H9 (cell line): ENCODE measurements at regions not wholly inside any gene's neighbourhood (a gene's known extent, or its start where the extent isn't known, plus 50 kb on each side); places are given as distances from the start of the nearest gene placed in this dataset.

Experiments used
- DNase-seq: peaks from one replicate; pipeline ENCODE4 v3.0.0-alpha.2; 2017
- H2AFZ ChIP-seq: one replicate; pipeline ENCODE4 v1.6.1; 2013; ENCODE audit warnings: mild to moderate bottlenecking, low read length, control low read depth, moderate library complexity
- H2AK5ac ChIP-seq: 2 replicates; pipeline ENCODE4 v1.6.1; 2013; ENCODE audit warnings: low read length, control low read depth, mixed read lengths; ENCODE audit not compliant: insufficient read length
- H2BK120ac ChIP-seq: one replicate; pipeline ENCODE4 v1.6.1; 2013; ENCODE audit warnings: low read depth, mild to moderate bottlenecking, low read length, control low read depth, inconsistent platforms; ENCODE audit not compliant: poor library complexity, severe bottlenecking
- H2BK12ac ChIP-seq: 2 replicates; pipeline ENCODE4 v1.6.1; 2013; ENCODE audit warnings: low read length, control low read depth, mixed read lengths, low read depth; ENCODE audit not compliant: insufficient read length
- H2BK15ac ChIP-seq: 2 replicates; pipeline ENCODE4 v1.6.1; 2013; ENCODE audit warnings: low read depth, low read length, control low read depth
- H2BK20ac ChIP-seq: one replicate; pipeline ENCODE4 v1.6.1; 2013; ENCODE audit warnings: low read depth, mild to moderate bottlenecking, low read length, control low read depth, inconsistent platforms; ENCODE audit not compliant: poor library complexity, severe bottlenecking
- H2BK5ac ChIP-seq: 2 replicates; pipeline ENCODE4 v1.6.1; 2013; ENCODE audit warnings: low read length, control low read depth, mixed read lengths; ENCODE audit not compliant: insufficient read length
- H3K14ac ChIP-seq: 2 replicates; pipeline ENCODE4 v1.6.1; 2013; ENCODE audit warnings: low read length, control low read depth; ENCODE audit not compliant: insufficient read depth
- H3K18ac ChIP-seq: 2 replicates; pipeline ENCODE4 v1.6.1; 2013; ENCODE audit warnings: low read depth, mild to moderate bottlenecking, mixed read lengths, low read length, control low read depth; ENCODE audit not compliant: insufficient read length
- H3K23ac ChIP-seq: 2 replicates; pipeline ENCODE4 v1.6.1; 2013; ENCODE audit warnings: low read length, control low read depth, mixed read lengths, low read depth; ENCODE audit not compliant: insufficient read length
- H3K23me2 ChIP-seq: 2 replicates; pipeline ENCODE4 v1.6.1; 2013; ENCODE audit warnings: low read depth, mild to moderate bottlenecking, mixed read lengths, low read length, control low read depth; ENCODE audit not compliant: insufficient read length, poor library complexity, severe bottlenecking
- H3K27ac ChIP-seq: 2 replicates; pipeline ENCODE4 v1.5.1; 2013; ENCODE audit warnings: low read length, control low read depth, mixed read lengths, low read depth; ENCODE audit not compliant: insufficient read length
- H3K27me3 ChIP-seq: 2 replicates; pipeline ENCODE4 v1.6.1; 2013; ENCODE audit warnings: low read length, control low read depth, inconsistent platforms; ENCODE audit not compliant: insufficient read depth
- H3K4ac ChIP-seq: 2 replicates; pipeline ENCODE4 v1.6.1; 2013; ENCODE audit warnings: low read depth, mild to moderate bottlenecking, control low read depth, inconsistent platforms, low read length, moderate library complexity
- H3K4me1 ChIP-seq: 2 replicates; pipeline ENCODE4 v1.6.1; 2013; ENCODE audit warnings: low read length, control low read depth, inconsistent platforms; ENCODE audit not compliant: insufficient read depth
- H3K4me2 ChIP-seq: 2 replicates; pipeline ENCODE4 v1.6.1; 2013; ENCODE audit warnings: low read length, control low read depth, mixed read lengths; ENCODE audit not compliant: insufficient read length, insufficient read depth
- H3K56ac ChIP-seq: 2 replicates; pipeline ENCODE4 v1.6.1; 2013; ENCODE audit warnings: low read depth, mild to moderate bottlenecking, mixed read lengths, low read length, control low read depth; ENCODE audit not compliant: insufficient read length
- H3K79me1 ChIP-seq: 2 replicates; pipeline ENCODE4 v1.6.1; 2013; ENCODE audit warnings: low read depth, mild to moderate bottlenecking, moderate library complexity, low read length, control low read depth, inconsistent platforms; ENCODE audit not compliant: insufficient read depth, poor library complexity, severe bottlenecking
- H3K79me2 ChIP-seq: 2 replicates; pipeline ENCODE4 v1.6.1; 2013; ENCODE audit warnings: low read length, control low read depth, inconsistent platforms; ENCODE audit not compliant: insufficient read depth
- H3K9ac ChIP-seq: 2 replicates; pipeline ENCODE4 v1.6.1; 2013; ENCODE audit warnings: low read length, control low read depth, mixed read lengths; ENCODE audit not compliant: insufficient read length; ENCODE audit errors: extremely low read depth
- H3K9me3 ChIP-seq: one replicate; pipeline ENCODE4 v1.6.1; 2013; ENCODE audit warnings: low read depth, low read length, inconsistent platforms; ENCODE audit not compliant: control insufficient read depth
- H3T11ph ChIP-seq: one replicate; pipeline ENCODE4 v1.6.1; 2013; ENCODE audit warnings: mild to moderate bottlenecking, low read length, control low read depth, inconsistent platforms
- H4K20me1 ChIP-seq: one replicate; pipeline ENCODE4 v1.6.1; 2013; ENCODE audit not compliant: control insufficient read depth, insufficient read length, insufficient read depth
- H4K5ac ChIP-seq: 2 replicates; pipeline ENCODE4 v1.6.1; 2013; ENCODE audit warnings: low read depth, mild to moderate bottlenecking, mixed read lengths, low read length, control low read depth; ENCODE audit not compliant: insufficient read length
- H4K8ac ChIP-seq: replicated peaks from 2 replicates; pipeline ENCODE4 v1.6.1; 2013; ENCODE audit warnings: low read length, control low read depth, mixed read lengths, low read depth; ENCODE audit not compliant: insufficient read length
- H4K91ac ChIP-seq: 2 replicates; pipeline ENCODE4 v1.6.1; 2013; ENCODE audit warnings: low read depth, mild to moderate bottlenecking, moderate library complexity, mixed read lengths, low read length, control low read depth; ENCODE audit not compliant: insufficient read length
- H3K27ac Mint-ChIP-seq, 3 experiments: 2 replicates in 2 of 3; 3 replicates in 1 of 3; pipeline ENCODE4 v1.8.0; 2020 to 2021; ENCODE audit warnings: mixed read lengths in 3 of 3, mild to moderate bottlenecking in 1 of 3, moderate library complexity in 1 of 3
- H3K27me3 Mint-ChIP-seq: 2 replicates; pipeline ENCODE4 v1.8.0; 2021; ENCODE audit warnings: low read depth, mild to moderate bottlenecking, moderate library complexity, mixed read lengths
- H3K36me3 Mint-ChIP-seq, 3 experiments: 2 replicates in 2 of 3; 3 replicates in 1 of 3; pipeline ENCODE4 v1.8.0; 2020 to 2021; ENCODE audit warnings: low read depth in 3 of 3, mixed read lengths in 3 of 3; ENCODE audit not compliant: insufficient read depth in 1 of 3
- H3K4me1 Mint-ChIP-seq, 2 experiments: 2 replicates each; pipeline ENCODE4 v1.8.0; 2020; ENCODE audit warnings: mixed read lengths in 2 of 2
- H3K4me3 Mint-ChIP-seq, 2 experiments: 2 replicates in 1 of 2; 3 replicates in 1 of 2; pipeline ENCODE4 v1.8.0; 2020 to 2021; ENCODE audit warnings: mild to moderate bottlenecking in 2 of 2, mixed read lengths in 2 of 2, moderate library complexity in 1 of 2
- H3K9me3 Mint-ChIP-seq, 2 experiments: 2 replicates in 1 of 2; 3 replicates in 1 of 2; pipeline ENCODE4 v1.8.0; 2020; ENCODE audit warnings: mild to moderate bottlenecking in 2 of 2, mixed read lengths in 2 of 2, moderate library complexity in 1 of 2
- CTCF ChIP-seq: fragments of 200-600 bp; sonication (generic); conservative IDR thresholded peaks from 3 replicates; pipeline ENCODE4 v1.8.0; 2021; ENCODE audit warnings: antibody characterized with exemption, mild to moderate bottlenecking
- WGBS: extraction: QIAGEN DNeasy Blood & Tissue Kit; methylation state at CpG from one replicate; pipeline ENCODE4 v1.1.7; 2013; ENCODE audit warnings: missing lambda C conversion rate, low lambda C conversion rate, mixed read lengths; ENCODE audit not compliant: insufficient read length; ENCODE audit errors: extremely low coverage; 5-methylcytosine and 5-hydroxymethylcytosine counted together

- H3K9me3 Mint-ChIP-seq = peaks cover 8 to 9% of the 10 kb centered on the region in 2 experiments; a peak in 3 of 5 replicates
- no peak overlapping the region for H2AFZ ChIP-seq
- H3K79me1 ChIP-seq = no peaks in the 10 kb centered on the region
- no peak overlapping the region for H3K4me2 ChIP-seq
- no peak for DNase-seq
- no peak overlapping the region for H3K27ac ChIP-seq
- H3K27me3 Mint-ChIP-seq = peaks cover 2% of the 10 kb centered on the region
- H4K91ac ChIP-seq = no peak overlapping the region
- H3K56ac ChIP-seq = no peak overlapping the region
- WGBS = no CpG with 5 or more reads among the region's 5 CpGs
- H3K27me3 ChIP-seq = no peaks in the 10 kb centered on the region
- H3K23ac ChIP-seq = no peak overlapping the region
- H2BK15ac ChIP-seq = no peak overlapping the region
- H2AK5ac ChIP-seq = no peak overlapping the region
- no peak for TF ChIP-seq CTCF
- no peaks in the 10 kb centered on the region for H3K79me2 ChIP-seq
- no peaks in the 10 kb centered on the region for H3K9me3 ChIP-seq
- H3K4me1 ChIP-seq = no peaks in the 10 kb centered on the region
- no peak overlapping the region for H2BK20ac ChIP-seq
- H3K9ac ChIP-seq = no peak overlapping the region
- H3K23me2 ChIP-seq = no peaks in the 10 kb centered on the region
- H3K36me3 Mint-ChIP-seq = no peaks in the 10 kb centered on the region
- no peak overlapping the region for H3T11ph ChIP-seq
- H2BK120ac ChIP-seq = no peak overlapping the region
- peaks cover 2 to 6% of the 10 kb centered on the region in 2 experiments; a peak in 2 of 4 replicates for H3K4me1 Mint-ChIP-seq
- no peaks in the 10 kb centered on the region for H4K20me1 ChIP-seq
- H2BK12ac ChIP-seq = no peak overlapping the region
- no peak overlapping the region for H2BK5ac ChIP-seq
- no peak overlapping the region for H3K14ac ChIP-seq
- no peak overlapping the region for H4K8ac ChIP-seq
- H3K4ac ChIP-seq = no peak overlapping the region
- H3K18ac ChIP-seq = no peak overlapping the region
- H4K5ac ChIP-seq = no peak overlapping the region
- no peak overlapping the region for H3K4me3 Mint-ChIP-seq
- no peak overlapping the region for H3K27ac Mint-ChIP-seq
Measured at GRCh38 chr14:38385343-38385742, 129.4 kb upstream of the CLEC14A start.
